H1 (cell line): ENCODE measurements at regions not wholly inside any gene's neighbourhood (a gene's known extent, or its start where the extent isn't known, plus 50 kb on each side); places are given as distances from the start of the nearest gene placed in this dataset.

Experiments
- CTCF ChIA-PET: fragments of 300-600 bp; sonication (Branson Sonifier 250); formaldehyde crosslinking; loops from one replicate; lab custom pipeline; 2021; ENCODE audit not compliant: partially characterized antibody; lab: Charles Lee
- POLR2A ChIA-PET: fragments of 300-600 bp; sonication (Branson Sonifier 250); formaldehyde crosslinking; loops from one replicate; lab custom pipeline; 2021; ENCODE audit warnings: inconsistent platforms; ENCODE audit not compliant: partially characterized antibody; lab: Charles Lee
- DNase-seq, 2 experiments: peaks; one replicate each; pipeline versions ENCODE4 v3.0.0 to v3.0.0-alpha.2; 2010 to 2022; ENCODE audit warnings: low spot score in 2 of 2, low read depth in 1 of 2, mixed read lengths in 1 of 2
- FAIRE-seq: peaks from 2 replicates; lab custom pipeline; 2011; peaks lifted over from hg19 to GRCh38; lab: Jason Lieb, UNC
- H2AFZ ChIP-seq: 2 replicates; pipeline ENCODE4 v1.8.1; 2012; ENCODE audit warnings: low read length, inconsistent platforms
- H2AK5ac ChIP-seq: 2 replicates; pipeline ENCODE4 v1.6.1; 2013; ENCODE audit warnings: low read depth, low read length
- H2BK120ac ChIP-seq: replicated peaks from 2 replicates; pipeline ENCODE3; 2013; ENCODE audit warnings: low read depth, low read length, inconsistent platforms
- H2BK12ac ChIP-seq: 2 replicates; pipeline ENCODE4 v1.6.1; 2013; ENCODE audit warnings: low read depth, low read length
- H2BK15ac ChIP-seq: 2 replicates; pipeline ENCODE4 v1.6.1; 2013; ENCODE audit warnings: low read length
- H2BK20ac ChIP-seq: 2 replicates; pipeline ENCODE4 v1.6.1; 2013; ENCODE audit warnings: low read length
- H2BK5ac ChIP-seq: 2 replicates; pipeline ENCODE4 v1.6.1; 2013; ENCODE audit warnings: low read depth, low read length
- H3K14ac ChIP-seq: 2 replicates; pipeline ENCODE4 v1.6.1; 2013; ENCODE audit warnings: inconsistent platforms; ENCODE audit not compliant: insufficient read length
- H3K18ac ChIP-seq: 2 replicates; pipeline ENCODE4 v1.6.1; 2013; ENCODE audit warnings: low read length; ENCODE audit errors: extremely low read depth
- H3K23ac ChIP-seq: 2 replicates; pipeline ENCODE4 v1.6.1; 2013; ENCODE audit warnings: inconsistent platforms; ENCODE audit not compliant: insufficient read length
- H3K23me2 ChIP-seq: 2 replicates; pipeline ENCODE4 v1.6.1; 2013; ENCODE audit warnings: low read depth, low read length
- H3K27ac ChIP-seq: 2 replicates; pipeline ENCODE4 v1.6.1; 2011; ENCODE audit warnings: low read depth, low read length, inconsistent platforms
- H3K27me3 ChIP-seq, 4 experiments: replicated peaks in 1 of 4; 1 replicate in 1 of 4; 2 replicates in 3 of 4; pipeline versions ENCODE4 v1.6.1 to v1.8.1; 2011 to 2013; ENCODE audit warnings: low read length in 3 of 4, mild to moderate bottlenecking in 3 of 4, inconsistent platforms in 2 of 4, mixed read lengths in 2 of 4, moderate library complexity in 1 of 4; ENCODE audit not compliant: control insufficient read depth in 3 of 4, insufficient read depth in 3 of 4; ENCODE audit errors: extremely low read depth in 1 of 4
- H3K36me3 ChIP-seq, 4 experiments: 2 replicates each; pipeline versions ENCODE4 v1.6.1 to v1.8.1; 2011 to 2013; ENCODE audit warnings: mild to moderate bottlenecking in 4 of 4, low read length in 3 of 4, moderate library complexity in 2 of 4, control low read depth in 1 of 4, inconsistent platforms in 1 of 4; ENCODE audit not compliant: insufficient read depth in 4 of 4, control insufficient read depth in 2 of 4
- H3K4ac ChIP-seq: replicated peaks from 2 replicates; pipeline ENCODE3; 2013; ENCODE audit warnings: low read length, low read depth, mixed read lengths, inconsistent platforms; ENCODE audit not compliant: insufficient read length
- H3K4me1 ChIP-seq, 4 experiments: replicated peaks in 1 of 4; 1 replicate in 1 of 4; 2 replicates in 3 of 4; pipeline versions ENCODE4 v1.6.1 to v1.8.1; 2011 to 2013; ENCODE audit warnings: low read length in 3 of 4, inconsistent platforms in 2 of 4, mixed read lengths in 1 of 4; ENCODE audit not compliant: insufficient read depth in 4 of 4, control insufficient read depth in 3 of 4
- H3K4me2 ChIP-seq, 2 experiments: 2 replicates each; pipeline versions ENCODE4 v1.6.1 to v1.8.1; 2011 to 2013; ENCODE audit warnings: low read depth in 2 of 2, low read length in 2 of 2, control low read depth in 1 of 2, inconsistent platforms in 1 of 2, mild to moderate bottlenecking in 1 of 2; ENCODE audit not compliant: insufficient read depth in 1 of 2
- H3K4me3 ChIP-seq, 4 experiments: fragments of 200-600, 300-600 bp in 1 of 4; sonication (generic), shearing (Covaris generic), sonication (Bioruptor Twin) in 1 of 4; 2 replicates each; pipeline versions ENCODE4 v1.5.1 to v1.8.1; 2011 to 2016; ENCODE audit warnings: low read length in 4 of 4, low read depth in 3 of 4, control low read depth in 2 of 4, inconsistent platforms in 2 of 4, mild to moderate bottlenecking in 2 of 4, mixed read lengths in 1 of 4, moderate library complexity in 1 of 4; ENCODE audit not compliant: insufficient read depth in 2 of 4; ENCODE audit errors: extremely low read depth in 1 of 4
- H3K56ac ChIP-seq: replicated peaks from 2 replicates; pipeline ENCODE3; 2013; ENCODE audit warnings: low read depth, mild to moderate bottlenecking, mixed read lengths, low read length, inconsistent platforms; ENCODE audit not compliant: insufficient read length
- H3K79me1 ChIP-seq: 2 replicates; pipeline ENCODE4 v1.6.1; 2013; ENCODE audit warnings: low read depth, low read length, control low read depth
- H3K79me2 ChIP-seq, 2 experiments: 2 replicates each; pipeline versions ENCODE4 v1.6.1 to v1.8.1; 2012 to 2013; ENCODE audit warnings: low read length in 2 of 2, mild to moderate bottlenecking in 2 of 2, inconsistent platforms in 1 of 2; ENCODE audit not compliant: insufficient read depth in 2 of 2, control insufficient read depth in 1 of 2
- H3K9ac ChIP-seq, 4 experiments: replicated peaks in 1 of 4; 1 replicate in 1 of 4; 2 replicates in 3 of 4; pipeline versions ENCODE4 v1.6.1 to v1.8.1; 2011 to 2013; ENCODE audit warnings: low read depth in 3 of 4, low read length in 3 of 4, control low read depth in 2 of 4, mild to moderate bottlenecking in 2 of 4, moderate library complexity in 2 of 4, inconsistent platforms in 1 of 4; ENCODE audit errors: extremely low read depth in 1 of 4
- H3K9me3 ChIP-seq, 2 experiments: 2 replicates each; pipeline versions ENCODE4 v1.6.1 to v1.8.1; 2012 to 2013; ENCODE audit warnings: mild to moderate bottlenecking in 2 of 2, moderate library complexity in 2 of 2, control low read depth in 1 of 2, inconsistent platforms in 1 of 2, low read depth in 1 of 2, low read length in 1 of 2, mixed read lengths in 1 of 2; ENCODE audit not compliant: insufficient read depth in 2 of 2
- H4K20me1 ChIP-seq, 2 experiments: replicated peaks in 1 of 2; 2 replicates each; pipeline versions ENCODE3 to v1.8.1; 2011 to 2013; ENCODE audit warnings: inconsistent platforms in 2 of 2, low read length in 2 of 2, mild to moderate bottlenecking in 1 of 2; ENCODE audit not compliant: insufficient read depth in 2 of 2, control insufficient read depth in 1 of 2
- H4K5ac ChIP-seq: 2 replicates; pipeline ENCODE4 v1.6.1; 2013; ENCODE audit warnings: low read length, low read depth, mixed read lengths, inconsistent platforms; ENCODE audit not compliant: insufficient read length
- H4K8ac ChIP-seq: 2 replicates; pipeline ENCODE4 v1.8.0; 2013; ENCODE audit warnings: mild to moderate bottlenecking, moderate library complexity, low read length, inconsistent platforms; ENCODE audit not compliant: insufficient read depth; ENCODE audit errors: extremely low read depth
- H4K91ac ChIP-seq: replicated peaks from 2 replicates; pipeline ENCODE3; 2013; ENCODE audit warnings: low read length, mixed read lengths, inconsistent platforms; ENCODE audit not compliant: insufficient read length
- EGR1 ChIP-seq: IDR thresholded peaks from 2 replicates; pipeline ENCODE4 v1.6.1; 2011; ENCODE audit warnings: low read depth, low read length, borderline replicate concordance
- RAD21 ChIP-seq, 2 experiments: IDR thresholded peaks in 1 of 2; conservative IDR thresholded peaks in 1 of 2; 2 replicates each; pipeline ENCODE4 v1.6.1; 2011; ENCODE audit warnings: low read depth in 2 of 2, low read length in 2 of 2, improper control_type of control experiment in 1 of 2, inconsistent platforms in 1 of 2, mild to moderate bottlenecking in 1 of 2, moderate library complexity in 1 of 2
- RBBP5 ChIP-seq: IDR thresholded peaks from 2 replicates; pipeline ENCODE4 v1.7.1; 2012; ENCODE audit warnings: low read depth, mild to moderate bottlenecking, inconsistent platforms, low read length, moderate library complexity, borderline replicate concordance
- TAF1 ChIP-seq: IDR thresholded peaks from 2 replicates; pipeline ENCODE4 v1.6.1; 2011; ENCODE audit warnings: mild to moderate bottlenecking, low read depth, low read length
- TAF7 ChIP-seq: optimal IDR thresholded peaks from 2 replicates; pipeline ENCODE3; 2011; ENCODE audit warnings: low read depth, mild to moderate bottlenecking, inconsistent platforms, low read length, moderate library complexity, borderline replicate concordance
- TBP ChIP-seq: IDR thresholded peaks from 2 replicates; pipeline ENCODE4 v1.6.1; 2011; ENCODE audit warnings: low read depth, low read length, improper control_type of control experiment
- WGBS, 2 experiments: shearing (Covaris generic) in 1 of 2; methylation state at CpG; one replicate each; pipeline versions ENCODE4 v1.1.6 to v1.1.7; 2013 to 2015; ENCODE audit warnings: low lambda C conversion rate in 2 of 2, mixed read lengths in 2 of 2, inconsistent platforms in 1 of 2, low coverage in 1 of 2, missing lambda C conversion rate in 1 of 2; ENCODE audit not compliant: insufficient replicate concordance in 2 of 2, insufficient coverage in 1 of 2, insufficient read length in 1 of 2; ENCODE audit errors: extremely low coverage in 1 of 2, missing lambda C conversion rate in 1 of 2; 5-methylcytosine and 5-hydroxymethylcytosine counted together
- TF ChIP-seq, protein P1 (sequence below): IDR thresholded peaks from 2 replicates; pipeline ENCODE4 v1.6.1; 2012; ENCODE audit warnings: inconsistent platforms
- TF ChIP-seq, protein P2 (sequence below), 3 experiments: IDR thresholded peaks; 1 replicate in 2 of 3; 2 replicates in 1 of 3; pipeline versions ENCODE4 v1.5.1 to v1.6.1; 2011; ENCODE audit warnings: low read length in 3 of 3, mild to moderate bottlenecking in 3 of 3, inconsistent platforms in 2 of 3, low read depth in 1 of 3, moderate library complexity in 1 of 3; ENCODE audit not compliant: insufficient read depth in 1 of 3; ENCODE audit errors: control extremely low read depth in 1 of 3

DNA sequence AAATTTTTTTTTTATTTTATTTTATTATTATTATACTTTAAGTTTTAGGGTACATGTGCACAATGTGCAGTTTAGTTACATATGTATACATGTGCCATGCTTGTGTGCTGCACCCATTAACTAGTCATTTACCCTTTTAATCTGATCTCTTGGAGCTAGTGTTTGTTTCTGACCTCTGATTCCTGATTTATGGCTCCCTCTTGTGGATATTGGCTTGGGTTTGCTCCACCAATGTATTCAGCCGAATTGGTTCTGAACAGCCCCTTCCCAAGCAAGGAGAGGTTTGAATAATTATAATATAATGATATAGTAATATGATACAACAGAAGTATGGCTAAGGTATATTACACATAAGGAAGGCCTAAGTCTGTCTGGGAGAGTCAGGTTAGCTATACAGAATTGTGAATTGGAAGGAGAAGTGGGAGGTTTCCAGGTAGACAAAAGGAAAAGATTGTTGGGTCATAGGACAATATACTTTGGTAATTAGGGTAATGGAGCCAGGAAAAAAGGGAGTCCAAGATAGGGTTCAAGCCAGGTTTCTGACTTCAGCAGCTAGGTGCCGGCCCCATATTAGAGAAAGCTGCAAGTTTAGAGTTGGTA lies 53.1 kb upstream of the HMCN1 start:
- Histone ChIP-seq H4K5ac (no peak overlapping the region), H3K4me2 (no peak overlapping the region), H2AFZ (no peak overlapping the region), H3K4ac (no peak overlapping the region), H3K23ac (no peak overlapping the region), H3K36me3 (no peaks in the 10 kb centered on the region), H2AK5ac (no peak overlapping the region), H3K56ac (no peak overlapping the region), H3K4me1 (no peaks in the 10 kb centered on the region; a peak in 2 of 7 replicates), H4K91ac (no peak overlapping the region), H3K79me1 (no peaks in the 10 kb centered on the region), H3K14ac (no peak overlapping the region), H3K79me2 (no peaks in the 10 kb centered on the region), H3K27me3 (no peaks in the 10 kb centered on the region), H3K4me3 (no peak overlapping the region), H3K18ac (no peak overlapping the region), H4K20me1 (no peaks in the 10 kb centered on the region), H4K8ac (no peak overlapping the region), H3K27ac (no peak overlapping the region), H2BK120ac (no peak overlapping the region), H2BK15ac (no peak overlapping the region), H2BK20ac (no peak overlapping the region), H2BK12ac (no peak overlapping the region), H3K9me3 (no peaks in the 10 kb centered on the region), H2BK5ac (no peak overlapping the region), H3K9ac (no peak overlapping the region), H3K23me2 (no peaks in the 10 kb centered on the region)
- WGBS, 2 experiments = 62% methylated on average over 2 of the region's 2 CpGs; no CpG with 5 or more reads in 1 of the 2 experiments
- TF ChIP-seq, protein P1, sequence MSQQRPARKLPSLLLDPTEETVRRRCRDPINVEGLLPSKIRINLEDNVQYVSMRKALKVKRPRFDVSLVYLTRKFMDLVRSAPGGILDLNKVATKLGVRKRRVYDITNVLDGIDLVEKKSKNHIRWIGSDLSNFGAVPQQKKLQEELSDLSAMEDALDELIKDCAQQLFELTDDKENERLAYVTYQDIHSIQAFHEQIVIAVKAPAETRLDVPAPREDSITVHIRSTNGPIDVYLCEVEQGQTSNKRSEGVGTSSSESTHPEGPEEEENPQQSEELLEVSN = no peak
- no peak for TF ChIP-seq EGR1
- TF ChIP-seq, protein P2, sequence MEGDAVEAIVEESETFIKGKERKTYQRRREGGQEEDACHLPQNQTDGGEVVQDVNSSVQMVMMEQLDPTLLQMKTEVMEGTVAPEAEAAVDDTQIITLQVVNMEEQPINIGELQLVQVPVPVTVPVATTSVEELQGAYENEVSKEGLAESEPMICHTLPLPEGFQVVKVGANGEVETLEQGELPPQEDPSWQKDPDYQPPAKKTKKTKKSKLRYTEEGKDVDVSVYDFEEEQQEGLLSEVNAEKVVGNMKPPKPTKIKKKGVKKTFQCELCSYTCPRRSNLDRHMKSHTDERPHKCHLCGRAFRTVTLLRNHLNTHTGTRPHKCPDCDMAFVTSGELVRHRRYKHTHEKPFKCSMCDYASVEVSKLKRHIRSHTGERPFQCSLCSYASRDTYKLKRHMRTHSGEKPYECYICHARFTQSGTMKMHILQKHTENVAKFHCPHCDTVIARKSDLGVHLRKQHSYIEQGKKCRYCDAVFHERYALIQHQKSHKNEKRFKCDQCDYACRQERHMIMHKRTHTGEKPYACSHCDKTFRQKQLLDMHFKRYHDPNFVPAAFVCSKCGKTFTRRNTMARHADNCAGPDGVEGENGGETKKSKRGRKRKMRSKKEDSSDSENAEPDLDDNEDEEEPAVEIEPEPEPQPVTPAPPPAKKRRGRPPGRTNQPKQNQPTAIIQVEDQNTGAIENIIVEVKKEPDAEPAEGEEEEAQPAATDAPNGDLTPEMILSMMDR (IDR thresholded peaks at IDR 0.05; ENCODE audit: control extremely low read depth in 1 of 3, insufficient read depth in 1 of 3, low read depth in 1 of 3, low read length in 3 of 3) = peak in 2 of 3 experiments; percentile 65; a peak in 3 of 4 replicates
- no peak for TF ChIP-seq RBBP5
- TF ChIP-seq TAF7 = peak; percentile 20
- no peak for TF ChIP-seq TBP
- TF ChIP-seq TAF1 = no peak
- peak; percentile 82 to 83 for TF ChIP-seq RAD21 (IDR thresholded peaks at IDR 0.05 in 1 of 2, conservative IDR thresholded peaks at IDR 0.05 in 1 of 2; ENCODE audit: low read depth in 2 of 2, low read length in 2 of 2)
- ChIA-PET CTCF (interaction anchor here (0.6 to 5.9 kb wide), 63 partner anchors 10 to 963 kb away, joined by 3 to 66 read pairs (median 4); partner anchors contain the start of genes HMCN1 and IVNS1ABP), POLR2A (no interaction called here)
- DNase-seq (no peak), FAIRE-seq (peak; percentile 7)
